ENCODE measurements at regions not wholly inside any gene's neighbourhood (a gene's known extent, or its start where the extent isn't known, plus 50 kb on each side); places are given as distances from the start of the nearest gene placed in this dataset.
A peak's percentile ranks its signal among the peaks of the same experiment; 100 is the strongest.

DNA sequence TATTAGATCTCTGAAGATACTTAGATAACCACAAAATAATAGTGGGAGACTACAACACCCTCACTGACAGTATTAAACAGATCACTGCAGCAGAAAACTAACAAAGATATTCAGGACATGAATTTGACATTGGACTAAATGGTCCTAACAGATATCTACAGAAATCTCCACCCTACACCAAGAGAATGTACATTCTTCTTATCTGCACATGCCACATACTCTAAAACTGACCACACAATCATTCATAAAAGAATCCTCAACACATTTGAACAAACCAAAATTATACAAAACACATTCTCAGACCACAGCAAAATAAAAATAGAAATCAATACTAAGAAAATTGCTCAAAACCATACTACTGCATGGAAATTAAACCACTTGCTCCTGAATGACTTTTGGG lies 116.3 kb downstream of the DTWD1 start:
- DNase-seq, result no peak
- H3K4me1 ChIP-seq (ENCODE audit: control insufficient read depth in 1 of 2, insufficient read depth in 2 of 2, low read length in 2 of 2), result no peaks in the 10 kb centered on the region
- H3K36me3 ChIP-seq (ENCODE audit: control insufficient read depth in 1 of 2, insufficient read depth in 2 of 2, low read length in 1 of 2), result no peaks in the 10 kb centered on the region
- intact Hi-C loops (cut with DNase I), result no loop called here
- no peak for ATAC-seq (ENCODE audit: low FRiP score)
- H3K27me3 ChIP-seq (ENCODE audit: control insufficient read depth in 1 of 2, insufficient read depth in 2 of 2, low read length in 1 of 2), result no peaks in the 10 kb centered on the region
- no peaks in the 10 kb centered on the region for H3K9me3 ChIP-seq (ENCODE audit: control insufficient read depth, low read length)
- H3K4me3 ChIP-seq (ENCODE audit: low read length in 2 of 2), result no peak overlapping the region
- H3K27ac ChIP-seq (ENCODE audit: low read depth in 1 of 2, low read length in 2 of 2), result no peak overlapping the region

DNA sequence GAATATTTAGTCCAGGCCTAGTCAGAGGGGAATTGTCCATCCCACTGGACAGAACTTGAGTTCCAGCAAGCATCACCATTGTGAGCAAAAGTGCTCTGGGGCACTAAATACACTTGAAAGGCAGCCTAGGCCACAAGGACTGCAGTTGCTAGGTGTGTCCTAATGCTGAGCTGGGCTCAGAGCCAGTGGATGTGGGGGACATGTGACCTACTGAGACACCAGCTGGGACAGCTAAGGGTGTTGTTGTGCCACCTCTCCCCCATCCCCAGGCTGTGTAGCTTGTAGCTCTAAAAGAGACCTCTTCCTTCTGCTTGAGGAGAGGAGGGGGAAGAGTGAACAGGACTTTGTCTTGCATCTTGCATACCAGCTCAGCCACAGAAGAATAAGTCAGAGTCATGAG lies 120.9 kb downstream of the DTWD1 start:
- DNase-seq (no peak), ATAC-seq (ENCODE audit: low FRiP score) (peak; percentile 46)
- Histone ChIP-seq H3K36me3 (ENCODE audit: control insufficient read depth in 1 of 2, insufficient read depth in 2 of 2, low read length in 1 of 2) (no peaks in the 10 kb centered on the region), H3K27ac (ENCODE audit: low read depth in 1 of 2, low read length in 2 of 2) (no peak overlapping the region), H3K4me3 (ENCODE audit: low read length in 2 of 2) (no peak overlapping the region), H3K27me3 (ENCODE audit: control insufficient read depth in 1 of 2, insufficient read depth in 2 of 2, low read length in 1 of 2) (no peaks in the 10 kb centered on the region), H3K4me1 (ENCODE audit: control insufficient read depth in 1 of 2, insufficient read depth in 2 of 2, low read length in 2 of 2) (no peaks in the 10 kb centered on the region), H3K9me3 (ENCODE audit: control insufficient read depth, low read length) (no peaks in the 10 kb centered on the region)
- intact Hi-C loops (cut with DNase I), result no loop called here

DNA sequence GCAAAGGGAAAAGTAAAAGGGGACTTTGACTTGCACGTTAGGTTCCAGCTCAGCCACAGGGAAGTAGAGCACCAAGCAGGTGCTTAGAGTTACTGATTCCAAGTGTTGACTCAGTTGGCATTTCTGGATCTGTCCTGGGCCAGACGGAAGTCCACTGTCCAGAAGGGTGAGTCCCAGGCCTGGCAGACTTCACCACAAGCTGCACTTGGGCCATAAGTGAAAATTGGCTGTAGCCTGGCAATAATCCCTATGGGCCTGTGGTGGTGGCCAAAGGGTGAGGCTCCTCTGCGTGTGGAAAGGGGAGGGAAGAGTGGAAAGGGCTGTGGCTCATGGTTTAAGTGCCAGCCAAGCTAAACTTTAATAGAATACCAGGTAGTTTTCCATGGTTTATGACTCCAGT lies 121.5 kb downstream of the DTWD1 start:
- WGBS, 2 donors, result 24 to 30% methylated on average over 3 of the region's 3 CpGs
- H3K4me3 ChIP-seq (ENCODE audit: low read length in 2 of 2), result no peak overlapping the region
- H3K36me3 ChIP-seq (ENCODE audit: control insufficient read depth in 1 of 2, insufficient read depth in 2 of 2, low read length in 1 of 2), result no peaks in the 10 kb centered on the region
- intact Hi-C loops (cut with DNase I), result no loop called here
- no peak overlapping the region for H3K27ac ChIP-seq (ENCODE audit: low read depth in 1 of 2, low read length in 2 of 2)
- ATAC-seq (ENCODE audit: low FRiP score), result no peak
- H3K9me3 ChIP-seq (ENCODE audit: control insufficient read depth, low read length), result no peaks in the 10 kb centered on the region
- H3K4me1 ChIP-seq (ENCODE audit: control insufficient read depth in 1 of 2, insufficient read depth in 2 of 2, low read length in 2 of 2), result no peaks in the 10 kb centered on the region
- no peaks in the 10 kb centered on the region for H3K27me3 ChIP-seq (ENCODE audit: control insufficient read depth in 1 of 2, insufficient read depth in 2 of 2, low read length in 1 of 2)
- DNase-seq, result peak; percentile 49 to 67

DNA sequence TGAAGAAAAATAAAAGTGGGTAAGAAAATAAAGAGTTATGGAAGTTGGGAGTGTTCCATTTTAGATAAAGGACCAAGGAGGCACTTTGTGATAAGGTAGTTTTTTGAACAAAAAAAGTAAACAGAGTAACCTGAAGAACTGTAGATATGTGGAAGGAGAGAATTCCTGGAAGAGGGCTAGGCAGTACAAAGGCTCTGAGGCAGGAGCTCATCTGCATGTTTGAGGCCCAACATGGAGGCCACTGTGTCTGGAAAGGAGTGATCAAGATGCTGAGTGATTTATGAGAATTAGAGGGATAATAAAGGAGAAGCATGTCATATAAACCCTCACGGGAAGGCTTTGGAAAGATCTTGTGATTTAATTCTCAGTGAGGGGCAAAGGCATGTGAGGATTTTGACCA lies 126.5 kb downstream of the DTWD1 start:
- peaks cover 0 to 1% of the 10 kb centered on the region in 2 donors for H3K27me3 ChIP-seq (ENCODE audit: control insufficient read depth in 1 of 2, insufficient read depth in 2 of 2, low read length in 1 of 2)
- H3K27ac ChIP-seq (ENCODE audit: low read depth in 1 of 2, low read length in 2 of 2), result no peak overlapping the region
- no peaks in the 10 kb centered on the region for H3K36me3 ChIP-seq (ENCODE audit: control insufficient read depth in 1 of 2, insufficient read depth in 2 of 2, low read length in 1 of 2)
- WGBS, 2 donors, result 81 to 83% methylated on average over 1 of the region's 1 CpG
- H3K4me3 ChIP-seq (ENCODE audit: low read length in 2 of 2), result no peak overlapping the region
- DNase-seq (no peak), ATAC-seq (ENCODE audit: low FRiP score) (no peak)
- no peaks in the 10 kb centered on the region for H3K9me3 ChIP-seq (ENCODE audit: control insufficient read depth, low read length)
- intact Hi-C loops (cut with DNase I), result no loop called here
- H3K4me1 ChIP-seq (ENCODE audit: control insufficient read depth in 1 of 2, insufficient read depth in 2 of 2, low read length in 2 of 2), result no peaks in the 10 kb centered on the region

DNA sequence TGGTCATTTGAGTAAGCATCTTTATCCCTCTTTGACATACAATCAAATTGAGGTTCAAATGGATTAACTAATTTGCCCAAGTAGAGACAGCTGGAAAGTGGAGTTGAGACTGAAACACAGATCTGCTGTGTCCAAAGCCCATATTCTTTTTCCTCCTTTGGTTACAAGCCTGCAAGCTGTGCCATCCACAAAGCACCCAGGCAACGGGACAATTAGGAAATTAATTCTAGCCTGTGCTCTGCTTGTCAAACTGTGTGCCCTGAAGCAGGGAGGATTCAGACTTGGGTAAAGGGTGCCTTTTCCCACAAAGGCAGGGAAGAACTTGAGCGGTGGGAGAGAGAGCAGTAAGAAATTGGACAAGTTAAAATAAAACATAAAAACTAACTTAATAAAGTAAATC lies 127.9 kb downstream of the DTWD1 start:
- H3K27ac ChIP-seq (ENCODE audit: low read depth in 1 of 2, low read length in 2 of 2), result no peak overlapping the region

DNA sequence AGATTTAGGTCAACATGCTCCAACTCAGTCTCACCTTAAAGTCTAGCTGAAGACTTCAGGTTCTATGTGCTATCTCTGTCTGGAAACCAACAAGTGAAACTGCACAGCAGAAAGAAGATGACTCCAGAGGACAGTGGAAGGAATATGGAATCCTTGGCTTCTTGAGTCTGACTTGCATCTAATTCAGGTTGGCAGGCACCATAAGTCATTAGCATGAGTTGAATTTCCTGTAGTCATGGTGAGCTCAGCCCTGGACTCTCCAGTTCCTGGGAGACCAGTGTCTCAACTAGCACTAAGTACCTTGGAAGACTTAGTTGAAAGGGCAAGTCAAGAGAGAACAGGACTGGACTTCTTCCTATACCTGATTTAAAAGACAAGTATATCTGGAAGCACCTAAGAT lies 129.7 kb downstream of the DTWD1 start:
- no peak for ATAC-seq (ENCODE audit: low FRiP score)
- no peak overlapping the region for H3K27ac ChIP-seq (ENCODE audit: low read depth in 1 of 2, low read length in 2 of 2)
- H3K36me3 ChIP-seq (ENCODE audit: control insufficient read depth in 1 of 2, insufficient read depth in 2 of 2, low read length in 1 of 2), result no peaks in the 10 kb centered on the region
- no peaks in the 10 kb centered on the region for H3K9me3 ChIP-seq (ENCODE audit: control insufficient read depth, low read length)
- H3K27me3 ChIP-seq (ENCODE audit: control insufficient read depth in 1 of 2, insufficient read depth in 2 of 2, low read length in 1 of 2), result peaks cover 0 to 1% of the 10 kb centered on the region in 2 donors
- H3K4me1 ChIP-seq (ENCODE audit: control insufficient read depth in 1 of 2, insufficient read depth in 2 of 2, low read length in 2 of 2), result no peaks in the 10 kb centered on the region
- H3K4me3 ChIP-seq (ENCODE audit: low read length in 2 of 2), result no peak overlapping the region
- intact Hi-C loops (cut with DNase I), result no loop called here
- DNase-seq, result no peak

More for the DNA sequence above, 127.9 kb downstream of the DTWD1 start:
- WGBS, 2 donors, result 76 to 78% methylated on average over 2 of the region's 2 CpGs
- H3K27me3 ChIP-seq (ENCODE audit: control insufficient read depth in 1 of 2, insufficient read depth in 2 of 2, low read length in 1 of 2), result peaks cover 0 to 1% of the 10 kb centered on the region in 2 donors
- no peak for DNase-seq
- no peaks in the 10 kb centered on the region for H3K36me3 ChIP-seq (ENCODE audit: control insufficient read depth in 1 of 2, insufficient read depth in 2 of 2, low read length in 1 of 2)
- H3K4me3 ChIP-seq (ENCODE audit: low read length in 2 of 2), result no peak overlapping the region
- no peaks in the 10 kb centered on the region for H3K9me3 ChIP-seq (ENCODE audit: control insufficient read depth, low read length)
- no peak for ATAC-seq (ENCODE audit: low FRiP score)
- intact Hi-C loops (cut with DNase I), result no loop called here
- H3K4me1 ChIP-seq (ENCODE audit: control insufficient read depth in 1 of 2, insufficient read depth in 2 of 2, low read length in 2 of 2), result no peaks in the 10 kb centered on the region

DNA sequence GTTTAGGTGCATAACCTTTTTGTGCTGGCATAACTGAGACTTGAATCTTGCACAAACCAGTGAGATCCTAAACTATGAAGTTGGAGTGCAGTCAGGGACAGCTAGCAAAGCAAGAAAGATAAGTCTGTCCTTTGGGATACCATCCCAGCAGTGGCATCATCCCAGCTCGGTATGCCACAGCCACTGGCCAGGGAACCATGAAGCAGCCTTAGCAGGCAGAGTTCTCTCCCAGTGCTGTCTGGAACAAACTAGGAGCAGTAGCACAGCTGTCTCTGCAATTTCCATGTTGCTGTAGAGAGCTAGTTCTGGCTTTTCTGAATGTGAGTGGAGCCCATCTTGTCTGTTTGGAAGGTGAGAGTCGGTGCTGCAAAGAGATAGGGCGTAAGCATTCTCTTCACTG lies 130.3 kb downstream of the DTWD1 start:
- ATAC-seq (ENCODE audit: low FRiP score), result peak; percentile 56
- H3K4me3 ChIP-seq (ENCODE audit: low read length in 2 of 2), result no peak overlapping the region
- no peaks in the 10 kb centered on the region for H3K36me3 ChIP-seq (ENCODE audit: control insufficient read depth in 1 of 2, insufficient read depth in 2 of 2, low read length in 1 of 2)
- intact Hi-C loops (cut with DNase I), result no loop called here
- WGBS, 2 donors, result 40 to 66% methylated on average over 3 of the region's 3 CpGs
- H3K27ac ChIP-seq (ENCODE audit: low read depth in 1 of 2, low read length in 2 of 2), result no peak overlapping the region
- no peak for DNase-seq
- H3K27me3 ChIP-seq (ENCODE audit: control insufficient read depth in 1 of 2, insufficient read depth in 2 of 2, low read length in 1 of 2), result peaks cover 0 to 1% of the 10 kb centered on the region in 2 donors
- no peaks in the 10 kb centered on the region for H3K9me3 ChIP-seq (ENCODE audit: control insufficient read depth, low read length)
- H3K4me1 ChIP-seq (ENCODE audit: control insufficient read depth in 1 of 2, insufficient read depth in 2 of 2, low read length in 2 of 2), result no peaks in the 10 kb centered on the region

DNA sequence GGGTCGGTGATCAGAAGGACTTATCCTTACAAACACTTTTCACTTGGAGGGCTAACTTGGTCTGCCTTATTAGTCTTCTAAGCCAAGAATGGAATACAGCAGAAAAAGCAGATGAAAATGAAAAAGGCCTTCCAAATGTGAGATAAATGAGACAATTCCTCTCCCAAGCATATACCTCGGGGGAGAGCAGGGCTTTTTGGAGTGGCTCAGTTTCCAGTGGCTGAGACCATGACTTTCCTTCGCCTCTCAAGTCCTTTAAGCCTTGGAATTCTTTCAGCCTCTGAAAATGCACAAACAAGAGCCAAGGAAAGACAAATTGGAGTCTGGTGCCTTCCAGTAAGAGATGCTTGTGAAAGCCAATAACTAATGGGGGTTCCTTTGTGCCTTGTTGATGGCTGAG lies 130.9 kb downstream of the DTWD1 start:
- Histone ChIP-seq H3K4me1 (ENCODE audit: control insufficient read depth in 1 of 2, insufficient read depth in 2 of 2, low read length in 2 of 2) (no peaks in the 10 kb centered on the region), H3K27me3 (ENCODE audit: control insufficient read depth in 1 of 2, insufficient read depth in 2 of 2, low read length in 1 of 2) (peaks cover 0 to 1% of the 10 kb centered on the region in 2 donors), H3K27ac (ENCODE audit: low read depth in 1 of 2, low read length in 2 of 2) (no peak overlapping the region), H3K9me3 (ENCODE audit: control insufficient read depth, low read length) (no peaks in the 10 kb centered on the region), H3K4me3 (ENCODE audit: low read length in 2 of 2) (no peak overlapping the region), H3K36me3 (ENCODE audit: control insufficient read depth in 1 of 2, insufficient read depth in 2 of 2, low read length in 1 of 2) (no peaks in the 10 kb centered on the region)
- peak; percentile 15 for ATAC-seq (ENCODE audit: low FRiP score)
- 82 to 90% methylated on average over 3 of the region's 3 CpGs for WGBS, 2 donors
- intact Hi-C loops (cut with DNase I), result no loop called here
- no peak for DNase-seq

DNA sequence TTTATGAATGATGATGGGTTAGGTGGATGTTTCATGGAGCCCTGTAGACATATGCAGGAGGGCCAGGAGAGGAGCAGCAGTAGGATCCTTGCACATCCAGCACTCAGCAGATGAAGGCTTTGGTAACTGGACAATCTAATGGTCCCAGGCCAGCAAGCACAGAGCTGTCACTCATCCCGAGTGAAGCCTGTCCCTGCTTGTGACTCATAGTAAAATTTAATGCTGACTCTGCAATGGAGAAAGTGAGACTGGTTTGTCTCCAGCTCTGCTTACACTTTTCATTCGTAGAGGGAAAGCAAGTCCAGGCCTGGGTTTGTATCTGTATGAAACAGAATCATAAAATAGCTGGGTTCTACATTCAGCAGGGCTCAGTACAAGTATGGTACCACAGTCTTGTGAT lies 131.7 kb downstream of the DTWD1 start:
- Histone ChIP-seq H3K4me1 (ENCODE audit: control insufficient read depth in 1 of 2, insufficient read depth in 2 of 2, low read length in 2 of 2) (no peaks in the 10 kb centered on the region), H3K27ac (ENCODE audit: low read depth in 1 of 2, low read length in 2 of 2) (no peak overlapping the region), H3K36me3 (ENCODE audit: control insufficient read depth in 1 of 2, insufficient read depth in 2 of 2, low read length in 1 of 2) (no peaks in the 10 kb centered on the region), H3K27me3 (ENCODE audit: control insufficient read depth in 1 of 2, insufficient read depth in 2 of 2, low read length in 1 of 2) (peaks cover 0 to 1% of the 10 kb centered on the region in 2 donors), H3K9me3 (ENCODE audit: control insufficient read depth, low read length) (no peaks in the 10 kb centered on the region), H3K4me3 (ENCODE audit: low read length in 2 of 2) (no peak overlapping the region)
- intact Hi-C loops (cut with DNase I), result no loop called here
- ATAC-seq (ENCODE audit: low FRiP score) (no peak), DNase-seq (no peak)
- WGBS, 2 donors, result 75 to 76% methylated on average over 2 of the region's 2 CpGs

All from aorta (tissue), 5 donors.